ENCODE measurements at regions not wholly inside any gene's neighbourhood (a gene's known extent, or its start where the extent isn't known, plus 50 kb on each side); places are given as distances from the start of the nearest gene placed in this dataset.
A peak's percentile ranks its signal among the peaks of the same experiment; 100 is the strongest.

DNA sequence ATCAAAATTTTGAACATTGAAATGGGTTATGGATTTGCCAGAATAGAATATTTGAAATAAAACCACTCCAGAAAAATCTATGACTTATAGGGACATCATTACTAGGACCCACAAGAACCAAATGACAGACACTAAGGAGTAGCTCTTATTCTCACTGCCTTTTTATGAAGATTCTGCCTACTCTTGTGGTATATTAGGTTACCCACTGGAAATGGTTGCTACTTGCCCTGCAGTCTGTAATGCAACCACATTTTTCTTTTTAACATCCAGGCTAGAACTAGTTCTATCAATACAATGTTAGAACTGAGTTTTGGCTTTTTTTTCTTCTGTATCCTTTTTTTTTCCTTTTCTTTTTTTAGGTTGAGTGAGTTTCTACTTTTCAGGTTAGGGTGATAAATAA lies 158.9 kb downstream of the PPP1R2C start:
- DNase-seq (no peak), ATAC-seq (no peak)

DNA sequence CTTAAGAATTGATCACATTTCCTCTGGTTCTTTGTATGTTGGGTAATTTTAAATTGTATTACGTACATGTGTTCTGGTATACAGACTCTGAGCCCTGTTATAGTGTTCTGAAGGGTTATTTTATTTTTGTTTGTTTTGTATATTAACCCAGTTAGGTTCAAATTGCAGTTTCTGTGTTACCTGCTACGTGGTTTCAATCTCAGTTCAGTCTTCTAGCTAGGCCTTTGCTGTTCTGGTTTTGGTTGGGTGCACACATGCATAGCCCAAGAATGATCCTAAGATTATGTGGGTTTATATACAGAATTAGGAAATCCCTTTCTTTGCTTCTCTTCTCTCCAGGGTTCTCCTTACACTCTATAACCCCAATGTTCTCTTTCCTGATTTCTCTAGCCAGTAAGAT lies 161.0 kb downstream of the PPP1R2C start:
- ATAC-seq (no peak), DNase-seq (no peak)

DNA sequence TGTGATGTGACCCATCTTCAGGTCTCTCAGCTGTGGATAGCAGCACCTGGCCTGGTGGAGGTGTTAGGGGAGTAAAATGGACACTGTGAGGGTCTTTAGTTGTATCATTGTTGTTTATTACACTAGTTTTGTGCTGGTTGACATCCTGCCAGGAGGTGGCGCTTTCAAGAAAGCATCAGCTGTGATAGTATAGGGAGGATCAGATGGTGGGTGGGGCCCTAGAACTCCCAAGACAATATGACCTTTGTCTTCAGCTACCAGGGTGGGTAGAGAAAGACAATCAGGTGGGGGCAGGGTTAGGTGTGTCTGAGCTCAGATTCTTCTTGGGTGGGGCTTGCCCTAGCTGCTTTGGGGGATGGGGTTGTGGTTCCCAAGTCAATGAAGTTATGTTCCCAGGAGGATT lies 162.8 kb downstream of the PPP1R2C start:
- ATAC-seq: no peak
- peak; percentile 9 for DNase-seq

DNA sequence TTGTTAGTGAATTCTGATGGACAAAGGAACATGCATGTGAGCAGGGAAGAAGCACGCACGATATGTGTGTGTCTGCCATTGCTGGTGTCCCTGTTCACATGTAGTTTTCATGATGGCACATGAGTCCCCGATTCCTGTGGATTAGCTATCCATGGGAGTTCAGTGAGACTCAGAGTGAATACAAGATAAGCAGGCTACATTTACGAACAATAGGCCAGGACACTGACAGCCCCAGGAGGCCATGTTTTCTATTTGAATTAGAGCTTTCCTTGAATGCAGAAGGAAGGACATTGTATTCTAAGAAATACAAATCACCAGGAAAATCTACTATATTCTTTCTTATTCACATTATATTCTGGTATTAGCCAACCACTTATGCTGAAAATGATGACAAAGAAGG lies 171.4 kb downstream of the PPP1R2C start:
- ATAC-seq: no peak

DNA sequence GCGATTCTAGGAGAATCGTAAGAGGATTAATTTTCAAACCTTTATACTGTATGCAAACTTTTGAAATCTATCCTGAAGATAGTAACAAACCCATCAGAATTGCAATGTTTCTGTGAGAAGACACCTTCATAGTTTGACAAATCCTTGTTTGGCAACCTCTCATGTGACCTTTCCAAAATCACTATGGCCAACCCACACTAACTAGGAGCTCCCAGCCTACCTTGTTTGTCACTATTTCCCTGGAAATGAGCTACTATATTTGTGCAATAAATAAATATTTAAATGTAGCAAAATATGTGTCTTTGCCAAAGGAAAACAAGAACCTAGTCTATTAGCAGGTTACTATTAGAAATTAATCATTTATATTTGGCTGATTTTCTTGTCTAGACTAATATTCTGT lies 173.7 kb downstream of the PPP1R2C start:
- DNase-seq: no peak

More for the DNA sequence above, 171.4 kb downstream of the PPP1R2C start:
- no peak for DNase-seq

DNA sequence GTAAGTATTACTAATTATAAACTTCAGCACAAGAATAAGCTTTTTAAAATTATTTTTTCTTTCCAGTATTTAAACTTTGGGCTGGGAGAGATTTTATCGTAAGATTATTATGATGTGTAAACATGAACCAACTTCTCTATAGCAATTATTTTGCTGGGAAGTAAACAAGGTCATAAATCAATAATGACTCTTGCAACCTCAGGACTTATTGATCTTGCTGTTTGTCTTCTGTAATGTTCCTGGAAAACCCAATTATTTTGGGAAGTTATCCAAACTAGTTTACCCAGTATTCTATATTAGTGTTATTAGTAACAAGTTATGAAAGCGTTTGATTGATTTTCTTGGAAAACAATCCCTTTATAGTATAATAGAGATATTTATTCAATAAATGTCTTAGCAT lies 174.9 kb downstream of the PPP1R2C start:
- ATAC-seq: no peak
- no peak for DNase-seq

More for the DNA sequence above, 173.7 kb downstream of the PPP1R2C start:
- no peak for ATAC-seq

DNA sequence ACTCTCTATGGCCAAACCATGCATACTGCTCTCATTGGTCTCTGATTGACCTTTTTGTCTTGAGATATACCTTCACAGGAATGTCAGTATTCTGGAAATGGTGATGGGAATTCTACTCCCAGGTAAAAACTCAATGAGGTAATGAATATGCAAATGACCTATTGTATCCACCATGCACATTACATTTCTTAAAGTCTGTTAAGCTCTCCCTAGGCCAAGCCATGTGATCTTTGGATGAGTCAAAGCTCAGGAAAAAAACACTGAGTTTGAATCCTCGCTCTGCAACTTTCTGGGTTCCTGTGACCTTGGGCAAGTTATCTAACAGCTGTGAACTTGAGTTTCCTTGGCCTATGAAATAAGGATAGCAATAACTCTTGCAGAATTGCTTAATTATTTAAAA lies 175.4 kb downstream of the PPP1R2C start:
- no peak for ATAC-seq
- DNase-seq: no peak

DNA sequence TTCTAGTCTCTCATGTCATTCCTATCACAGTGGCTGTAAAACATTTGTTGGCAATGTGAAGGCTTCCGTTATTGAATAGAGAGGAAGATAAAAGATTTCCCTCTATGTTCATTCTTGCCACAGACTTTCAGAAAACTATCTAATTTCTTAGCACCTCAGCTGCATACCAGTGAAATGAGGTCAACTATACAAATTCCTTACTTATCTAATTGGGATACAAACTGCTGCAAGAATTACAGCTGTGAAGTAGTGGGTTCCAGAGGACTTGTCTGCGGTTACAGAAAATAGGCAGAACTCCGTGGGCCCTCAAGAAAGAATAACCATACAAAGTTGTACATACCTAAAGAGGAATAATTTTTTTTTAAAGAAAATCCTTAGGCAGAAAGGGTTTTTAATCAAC lies 175.8 kb downstream of the PPP1R2C start:
- no peak for ATAC-seq
- no peak for DNase-seq

DNA sequence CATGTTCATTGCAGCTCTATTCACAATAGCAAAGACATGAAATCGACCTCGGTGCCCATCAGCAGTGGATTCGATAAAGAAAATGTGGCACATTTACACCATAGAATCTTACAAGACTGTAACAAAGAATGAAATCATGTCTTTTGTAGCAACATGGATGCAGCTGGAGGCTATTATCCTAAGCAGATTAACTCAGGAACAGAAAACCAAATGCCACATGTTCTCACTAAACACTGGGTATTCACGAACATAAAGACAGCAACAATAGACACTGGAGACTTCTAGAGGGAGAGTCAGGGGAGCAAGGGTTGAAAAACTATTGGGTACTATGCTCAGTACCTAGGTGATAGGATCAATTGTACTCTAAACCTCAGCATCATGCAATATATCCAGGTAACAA lies 180.5 kb downstream of the PPP1R2C start:
- DNase-seq (no peak), ATAC-seq (no peak)

DNA sequence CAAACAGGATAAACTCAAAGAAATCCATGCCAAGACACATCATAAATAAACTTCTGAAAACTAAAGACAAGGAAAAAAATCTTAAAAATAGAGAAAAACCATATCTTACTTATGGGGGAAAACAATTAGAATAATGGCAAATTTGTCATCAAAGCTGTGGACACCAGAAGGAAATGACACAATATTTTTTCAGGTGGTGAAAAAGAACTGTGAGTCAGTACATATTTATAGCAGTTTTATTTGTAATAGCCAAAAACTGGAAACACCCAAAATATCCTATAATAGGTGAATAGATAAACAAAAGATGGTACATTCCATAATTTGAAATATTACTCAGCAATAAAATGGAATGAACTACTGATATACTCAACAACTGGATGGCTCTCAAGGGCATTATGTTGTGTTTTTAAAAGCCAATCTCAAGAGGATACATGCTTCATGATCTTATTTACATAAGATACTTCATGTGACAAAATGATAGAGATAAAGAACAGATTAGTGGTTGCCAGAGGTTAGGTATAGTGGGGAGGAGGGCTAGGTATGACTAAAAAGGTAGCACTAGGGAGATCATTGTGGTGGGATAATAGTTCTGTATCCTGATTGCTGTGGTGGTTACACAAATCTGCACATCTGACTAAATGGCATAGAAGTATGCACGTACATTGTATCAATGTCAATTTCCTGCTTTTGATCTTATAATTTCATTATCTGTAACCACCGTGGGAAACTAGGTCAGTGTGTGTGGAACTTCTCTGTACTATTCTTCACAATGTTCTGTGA lies 191.9 kb downstream of the PPP1R2C start:
- ATAC-seq: no peak

DNA sequence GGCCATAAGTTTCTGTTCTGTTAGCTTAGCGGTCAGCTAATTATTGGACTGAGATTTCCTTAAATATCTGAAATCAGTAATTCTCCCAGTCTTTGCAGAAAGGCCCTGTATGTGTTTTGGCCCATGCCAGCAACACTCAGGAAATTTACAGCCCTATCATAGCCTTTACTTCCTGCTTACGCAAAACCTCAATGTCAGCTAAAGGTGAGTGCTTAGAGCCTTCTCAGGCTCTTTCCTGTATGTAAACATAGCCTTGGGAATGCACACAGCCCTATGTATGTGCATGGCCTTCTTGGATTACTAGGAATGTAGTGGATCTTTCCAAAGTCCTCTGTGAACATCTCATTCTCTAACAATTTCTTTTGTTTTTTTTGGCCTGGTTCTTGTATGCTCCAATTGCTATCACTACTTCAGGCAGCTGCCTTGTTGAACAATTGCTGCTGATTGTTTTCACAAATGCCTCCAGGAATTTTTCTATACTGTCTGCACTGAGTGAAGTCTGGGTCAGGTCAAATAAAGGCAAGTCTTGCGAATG lies 200.0 kb downstream of the PPP1R2C start:
- DNase-seq: no peak
- ATAC-seq: no peak

More for the DNA sequence above, 191.9 kb downstream of the PPP1R2C start:
- no peak for DNase-seq

DNA sequence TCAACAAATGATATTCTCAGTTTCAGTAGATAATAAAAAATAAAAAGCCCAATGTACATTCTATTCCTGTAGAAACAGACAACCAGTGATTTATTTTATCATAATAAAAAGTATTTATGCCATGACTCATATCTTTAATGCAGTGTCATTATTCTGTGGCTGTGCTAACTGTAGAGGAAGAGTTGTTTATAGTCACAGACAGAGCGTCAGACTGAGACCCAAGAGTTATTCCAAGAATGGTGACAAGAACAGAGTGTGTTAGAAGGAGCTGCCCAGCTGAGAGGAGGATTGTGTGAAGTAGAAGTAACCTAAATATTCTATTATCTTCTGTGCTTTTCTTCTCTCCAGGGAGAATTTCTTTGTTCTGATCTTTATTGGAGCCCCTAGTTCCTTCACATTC lies 210.7 kb downstream of the PPP1R2C start:
- no peak for DNase-seq
- ATAC-seq: no peak

DNA sequence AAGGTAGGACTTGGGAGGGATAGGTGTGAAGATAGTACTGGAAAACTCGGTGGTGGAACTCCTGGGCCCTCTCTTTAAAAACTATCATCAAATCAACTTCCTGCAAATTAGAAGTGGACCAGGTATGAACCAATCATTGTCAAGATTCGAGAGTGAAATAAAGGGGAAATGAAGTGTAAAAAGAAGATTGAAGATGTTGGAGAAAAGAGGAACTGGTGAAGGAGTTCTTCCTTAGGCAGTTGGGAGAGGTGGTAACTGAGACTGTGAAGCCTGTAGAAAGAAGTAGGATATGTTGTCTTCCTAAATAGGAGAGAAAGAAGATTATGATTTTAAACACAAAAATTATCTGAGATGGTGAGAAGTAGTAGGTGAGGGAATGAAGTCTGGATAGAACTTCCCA lies 212.2 kb downstream of the PPP1R2C start:
- ATAC-seq (no peak), DNase-seq (no peak)

DNA sequence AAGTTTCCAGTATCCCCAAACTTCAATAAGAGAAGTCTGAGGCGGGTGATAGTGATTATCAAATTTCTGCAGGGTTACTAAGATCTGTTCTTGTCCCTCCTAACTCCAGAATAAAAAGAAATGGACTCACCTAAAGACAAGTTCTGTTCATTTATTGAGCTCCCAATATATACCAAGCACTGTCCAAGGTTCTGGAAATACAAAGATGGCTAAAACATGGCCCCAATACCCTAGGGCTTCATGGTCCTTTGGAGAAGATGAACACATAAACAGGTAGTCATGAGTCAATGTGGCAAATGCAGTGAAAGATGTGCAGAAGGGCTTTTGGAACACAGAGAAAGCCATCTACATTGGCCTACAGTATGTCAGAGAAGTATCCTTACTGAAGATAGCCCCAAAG lies 231.2 kb downstream of the PPP1R2C start:
- no peak for ATAC-seq

DNA sequence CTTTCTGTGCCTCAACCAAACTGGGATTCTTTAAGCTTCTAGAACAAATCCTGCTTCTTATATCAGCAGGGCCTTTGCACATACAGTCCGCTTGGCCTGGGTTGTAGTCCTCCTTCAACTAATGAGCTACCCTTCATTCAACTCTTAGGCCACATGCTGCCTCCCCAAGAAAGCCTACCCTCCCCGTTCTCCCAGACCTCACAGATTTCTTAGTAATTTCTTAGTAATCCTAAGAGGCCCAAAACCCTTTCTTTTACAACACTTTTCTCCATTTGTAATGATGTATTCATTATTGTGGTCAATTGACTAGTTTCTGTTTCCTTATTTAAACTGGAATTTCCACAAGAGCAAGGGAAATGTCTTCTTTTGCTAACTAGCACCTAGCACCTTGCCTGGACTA lies 233.1 kb downstream of the PPP1R2C start:
- ATAC-seq (no peak), DNase-seq (no peak)

More for the DNA sequence above, 231.2 kb downstream of the PPP1R2C start:
- no peak for DNase-seq

DNA sequence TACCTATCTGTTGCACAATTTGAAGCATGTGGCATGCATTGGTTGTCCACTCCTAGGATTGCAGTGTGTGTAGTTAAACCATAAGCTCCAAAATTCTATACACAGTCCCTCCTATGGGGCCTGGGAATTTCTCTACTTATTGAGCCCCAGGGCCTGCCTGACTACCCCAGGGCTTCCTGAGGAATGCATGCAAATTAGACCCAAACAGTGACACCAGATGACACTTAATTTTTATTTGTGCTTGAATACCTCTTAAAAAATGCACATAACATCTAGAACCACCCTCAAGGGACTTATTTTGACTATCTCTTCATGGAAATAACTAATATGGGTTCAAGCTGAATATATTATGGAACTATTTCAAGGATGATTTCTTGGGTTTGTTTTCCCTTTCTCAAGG lies 236.4 kb downstream of the PPP1R2C start:
- ATAC-seq (no peak), DNase-seq (no peak)

DNA sequence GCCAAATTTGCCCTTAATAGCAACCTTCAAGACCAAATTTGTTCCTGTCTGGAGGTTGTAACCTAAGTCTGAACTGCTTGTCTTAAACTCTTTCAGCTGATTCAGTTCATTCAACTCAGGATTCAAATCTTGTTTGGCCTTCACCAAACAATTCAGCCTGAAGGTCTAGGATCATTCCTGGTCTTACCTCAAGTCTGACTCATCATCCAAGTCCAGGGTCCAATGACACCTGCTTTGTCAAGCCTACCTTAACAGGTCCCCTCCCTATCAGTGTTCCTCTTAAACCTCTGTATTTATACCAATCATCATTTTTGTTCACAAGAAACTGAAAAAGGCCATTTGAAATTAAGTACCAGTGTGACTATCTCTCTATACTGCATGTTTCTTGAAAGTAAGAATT lies 237.8 kb downstream of the PPP1R2C start:
- DNase-seq (no peak), ATAC-seq (no peak)

DNA sequence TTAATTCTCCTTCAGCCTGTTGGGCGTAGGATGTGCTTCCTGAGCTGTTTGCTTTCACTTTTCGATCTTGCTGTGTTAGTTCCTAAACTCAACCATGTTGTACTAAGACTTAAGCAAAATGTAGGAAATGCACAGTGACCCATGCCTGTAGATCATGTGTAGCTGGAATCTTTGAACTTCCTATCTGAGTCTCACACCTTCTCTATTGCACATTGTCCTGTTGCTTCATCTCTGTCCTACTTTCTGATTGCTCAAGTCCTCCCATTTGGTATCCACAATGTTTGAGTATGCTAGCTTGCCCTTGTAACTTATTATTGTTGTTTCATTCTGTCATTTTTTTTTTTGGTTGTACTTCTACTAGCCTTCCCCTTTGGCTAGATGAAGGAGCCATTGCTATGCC lies 239.6 kb downstream of the PPP1R2C start:
- no peak for ATAC-seq
- DNase-seq: no peak

DNA sequence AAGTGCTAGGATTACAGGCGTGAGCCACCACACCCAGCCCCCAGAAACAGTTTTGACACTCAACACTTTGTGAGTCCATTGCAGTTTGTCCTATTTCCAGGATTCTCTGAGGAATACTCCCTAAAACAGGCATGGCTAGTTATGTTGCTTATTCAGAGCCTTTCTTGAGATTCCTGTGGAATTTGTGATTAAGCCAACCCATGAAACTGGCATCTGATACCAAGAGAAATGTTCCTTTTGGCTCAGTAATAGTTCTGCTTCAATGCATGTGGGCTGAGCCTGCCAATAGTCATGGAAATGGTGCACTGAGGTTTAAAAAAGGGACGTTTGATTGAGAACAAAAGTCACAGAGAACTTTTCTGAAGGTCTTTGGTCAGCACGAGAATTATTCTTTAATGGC lies 241.7 kb downstream of the PPP1R2C start:
- ATAC-seq (no peak), DNase-seq (no peak)

DNA sequence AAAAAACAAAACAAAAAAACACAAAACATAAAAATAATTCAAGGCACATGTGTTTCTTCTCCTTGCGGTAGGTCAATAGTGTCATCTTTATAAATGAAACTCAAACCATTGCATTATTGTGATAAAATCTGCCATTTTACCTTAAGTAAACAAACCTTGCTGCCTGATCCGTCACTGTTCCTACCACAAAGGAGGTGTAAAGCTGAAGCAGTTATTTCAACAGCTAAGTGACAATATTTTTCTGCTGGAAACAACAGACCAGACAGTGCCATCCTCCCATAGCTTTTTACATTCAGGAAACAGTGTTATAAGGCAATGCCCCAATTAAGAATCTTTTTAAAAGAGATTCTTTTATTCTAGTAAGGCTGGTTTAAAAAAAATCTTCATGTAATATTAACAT lies 242.7 kb downstream of the PPP1R2C start:
- ATAC-seq (no peak), DNase-seq (no peak)

DNA sequence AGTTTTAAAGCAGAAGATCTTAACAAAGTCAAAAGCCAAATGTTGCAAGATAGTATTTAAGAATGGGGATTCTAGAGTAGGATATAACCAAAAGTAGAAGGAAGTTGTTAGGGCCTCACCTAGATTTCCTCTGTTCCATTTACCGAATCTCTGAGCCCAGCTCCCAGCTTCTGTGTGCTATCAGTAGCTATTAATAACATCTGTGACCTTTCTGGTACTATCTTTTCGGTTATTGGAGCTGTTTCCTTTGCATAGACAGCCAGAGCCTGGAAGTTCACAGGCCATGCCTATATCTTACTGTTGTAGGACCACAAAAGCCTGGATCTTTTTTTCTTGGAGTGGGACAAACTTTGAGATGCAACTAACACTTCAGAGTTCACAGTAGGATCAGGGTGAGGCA lies 244.2 kb downstream of the PPP1R2C start:
- DNase-seq (no peak), ATAC-seq (no peak)

DNA sequence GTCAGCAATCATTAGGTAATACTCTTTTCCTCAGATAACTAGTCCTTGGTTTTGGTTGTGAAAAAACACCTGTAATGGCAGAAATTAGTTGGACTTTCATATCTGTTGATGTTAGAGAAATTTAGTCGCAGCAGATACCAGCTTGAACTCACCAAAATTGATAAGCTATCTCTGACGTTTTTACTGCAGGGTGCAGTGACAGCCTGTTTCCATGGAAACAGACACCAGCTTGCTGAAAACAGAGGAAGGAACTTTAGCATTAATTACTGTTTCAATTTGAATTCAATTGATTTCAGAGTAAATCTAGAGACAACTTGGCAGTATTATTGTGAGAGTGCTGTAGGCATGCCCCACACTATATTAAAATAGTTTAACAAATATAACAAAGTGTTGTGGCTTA lies 246.5 kb downstream of the PPP1R2C start:
- ATAC-seq (no peak), DNase-seq (no peak)

DNA sequence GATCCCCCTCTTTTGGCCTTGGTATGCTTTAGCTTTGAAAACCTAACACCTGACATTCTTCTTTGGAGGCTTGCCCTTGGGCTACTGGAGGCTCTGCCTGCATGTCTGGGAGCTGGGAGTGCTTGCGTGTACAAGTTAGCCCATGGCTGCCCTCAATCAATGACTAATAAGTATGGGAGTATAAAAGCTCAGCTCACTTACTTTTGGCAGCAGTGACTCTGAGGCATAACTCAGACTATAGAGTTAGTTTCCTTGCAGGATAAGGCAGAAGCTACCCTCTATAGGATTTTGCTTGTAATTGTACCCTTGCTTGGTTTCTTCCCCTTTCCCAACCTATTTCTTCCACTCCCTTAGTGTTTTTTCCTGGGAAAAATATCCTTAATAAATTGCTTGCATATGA lies 247.9 kb downstream of the PPP1R2C start:
- no peak for DNase-seq
- no peak for ATAC-seq

DNA sequence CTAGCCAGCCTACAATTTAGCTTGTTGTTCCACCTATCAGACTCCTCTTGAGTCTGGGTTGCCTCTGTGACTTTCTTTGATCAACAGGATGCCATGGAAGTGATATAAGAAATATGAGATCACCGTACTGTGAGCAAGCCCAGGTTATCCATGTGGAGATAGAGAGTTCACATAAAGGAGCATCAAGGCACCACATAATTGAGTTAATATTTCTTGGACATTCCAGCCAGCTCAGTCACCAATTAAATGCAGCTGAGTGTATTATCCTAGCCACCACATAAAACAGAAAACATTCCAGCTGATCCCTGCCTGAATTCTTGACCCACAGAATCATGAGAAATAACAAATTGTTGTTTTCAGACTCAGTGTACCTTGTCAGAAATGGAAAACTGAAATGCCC lies 253.6 kb downstream of the PPP1R2C start:
- DNase-seq: no peak

More for the DNA sequence above, 253.6 kb downstream of the PPP1R2C start:
- no peak for ATAC-seq
